Spleen (tissue), 11 donors: ENCODE measurements at regions not wholly inside any gene's neighbourhood (a gene's known extent, or its start where the extent isn't known, plus 50 kb on each side); places are given as distances from the start of the nearest gene placed in this dataset.

ENCODE experiments used
- DNase-seq: peaks from one replicate; pipeline ENCODE4 v3.0.0-alpha.2; 2020
- H3K27ac ChIP-seq, 8 donors: fragments of 200-600 bp; sonication (generic) in 7 of 8; 1 replicate in 4 of 8; 2 replicates in 4 of 8; pipeline versions ENCODE4 v1.5.0 to v1.8.0; 2016 to 2021; ENCODE audit warnings: inconsistent platforms in 4 of 8, mild to moderate bottlenecking in 4 of 8, moderate library complexity in 1 of 8
- H3K27me3 ChIP-seq, 7 donors: fragments of 200-600 bp; sonication (generic) in 6 of 7; replicated peaks in 1 of 7; 1 replicate in 4 of 7; 2 replicates in 3 of 7; pipeline versions ENCODE4 v1.5.0 to v1.8.0; 2016 to 2021; ENCODE audit warnings: inconsistent platforms in 3 of 7, mild to moderate bottlenecking in 1 of 7
- H3K36me3 ChIP-seq, 6 donors: fragments of 200-600 bp; sonication (generic) in 5 of 6; 1 replicate in 4 of 6; 2 replicates in 2 of 6; pipeline versions ENCODE4 v1.5.0 to v1.8.0; 2016 to 2021; ENCODE audit warnings: inconsistent platforms in 2 of 6
- H3K4me1 ChIP-seq, 6 donors: fragments of 200-600 bp; sonication (generic) in 5 of 6; 1 replicate in 3 of 6; 2 replicates in 3 of 6; pipeline versions ENCODE4 v1.5.0 to v1.8.0; 2016 to 2021; ENCODE audit warnings: inconsistent platforms in 3 of 6
- H3K4me3 ChIP-seq, 8 donors: fragments of 200-600 bp; sonication (generic) in 7 of 8; 1 replicate in 4 of 8; 2 replicates in 4 of 8; pipeline versions ENCODE4 v1.5.0 to v1.8.0; 2016 to 2021; ENCODE audit warnings: inconsistent platforms in 4 of 8, mild to moderate bottlenecking in 4 of 8, moderate library complexity in 2 of 8
- H3K9me3 ChIP-seq, 8 donors: fragments of 200-600 bp; sonication (generic) in 7 of 8; 1 replicate in 4 of 8; 2 replicates in 4 of 8; pipeline versions ENCODE4 v1.5.0 to v1.8.0; 2016 to 2021; ENCODE audit warnings: inconsistent platforms in 4 of 8
- CTCF ChIP-seq, 11 experiments: fragments of 200-600 bp in 7 of 11; fragments of 450-650 bp in 4 of 11; sonication (generic) in 4 of 11; IDR thresholded peaks in 8 of 11; conservative IDR thresholded peaks in 3 of 11; 1 replicate in 7 of 11; 2 replicates in 4 of 11; pipeline versions ENCODE4 v1.4.0 to v1.8.0; 2016 to 2021; ENCODE audit warnings: antibody characterized with exemption in 11 of 11, inconsistent platforms in 4 of 11, mild to moderate bottlenecking in 1 of 11
- POLR2A ChIP-seq, 3 donors: fragments of 450-650 bp; IDR thresholded peaks; one replicate each; pipeline ENCODE4 v1.5.1; 2017; ENCODE audit warnings: antibody characterized with exemption in 3 of 3, mild to moderate bottlenecking in 1 of 3
- POLR2AphosphoS5 ChIP-seq, 3 donors: sonication (generic); formaldehyde crosslinking; IDR thresholded peaks; one replicate each; pipeline ENCODE4 v1.5.1; 2017; ENCODE audit warnings: antibody characterized with exemption in 3 of 3
- WGBS, 5 donors: extraction: QIAGEN DNeasy Blood & Tissue Kit in 3 of 5; methylation state at CpG; one replicate each; pipeline versions ENCODE4 v1.1.5 to v1.1.7; 2013 to 2018; 5-methylcytosine and 5-hydroxymethylcytosine counted together
- intact Hi-C: fragments of 100-400 bp; cut with DNase I; formaldehyde crosslinking; loops from one replicate; pipeline ENCODE4 v1.15.0; 2023; ENCODE audit warnings: low total_unique reads
- donor health status: healthy with polysubstance abuse.
- donor health status: DM: no; HTN: no; CAD: no; lungs with moderate emphysema.
- donor health status: DM: no; HTN: no; CAD: no.
- donor health status: Bipolar disorder and iron deficiency.
- donor health status: healthy.
- donor health status: DM: no; HTN: no; CAD: no.
- donor health status: DM: yes; HTN: yes; CAD: no.

- no peaks in the 10 kb centered on the region for H3K9me3 ChIP-seq
- 84 to 100% (median 92%) methylated on average over 4 of the region's 4 CpGs for WGBS, 5 donors
- intact Hi-C loops, result no loop called here
Observed at GRCh38 chr14:98961191-98961590, 310.8 kb downstream of the BCL11B start.

GRCh38 chr14:98962118-98962517 is 309.9 kb downstream of the BCL11B start:
- 84 to 91% (median 86%) methylated on average over 12 of the region's 12 CpGs for WGBS, 5 donors
- intact Hi-C loops, result no loop called here
- no peaks in the 10 kb centered on the region for H3K27me3 ChIP-seq
- peaks cover 0 to 12% (median 0%) of the 10 kb centered on the region in 6 donors for H3K4me1 ChIP-seq
- no peak overlapping the region for H3K4me3 ChIP-seq
- TF ChIP-seq POLR2AphosphoS5 (IDR thresholded peaks at IDR 0.05), result no peak
- no peak for TF ChIP-seq POLR2A (IDR thresholded peaks at IDR 0.05)
- TF ChIP-seq CTCF (IDR thresholded peaks at IDR 0.05 in 8 of 11, conservative IDR thresholded peaks at IDR 0.05 in 3 of 11), result no peak
- DNase-seq, result no peak
- no peaks in the 10 kb centered on the region for H3K36me3 ChIP-seq
- H3K27ac ChIP-seq, result no peak overlapping the region
- no peaks in the 10 kb centered on the region for H3K9me3 ChIP-seq

More at GRCh38 chr14:98961191-98961590, 310.8 kb downstream of the BCL11B start:
- no peak for DNase-seq
- Histone ChIP-seq H3K4me1 (peaks cover 0 to 12% (median 0%) of the 10 kb centered on the region in 6 donors), H3K27ac (no peak overlapping the region), H3K36me3 (no peaks in the 10 kb centered on the region), H3K27me3 (no peaks in the 10 kb centered on the region), H3K4me3 (no peak overlapping the region)
- no peak for TF ChIP-seq CTCF (IDR thresholded peaks at IDR 0.05 in 8 of 11, conservative IDR thresholded peaks at IDR 0.05 in 3 of 11)
- no peak for TF ChIP-seq POLR2A (IDR thresholded peaks at IDR 0.05)
- TF ChIP-seq POLR2AphosphoS5 (IDR thresholded peaks at IDR 0.05), result no peak

GRCh38 chr14:98963610-98964009 is 308.4 kb downstream of the BCL11B start:
- TF ChIP-seq CTCF (IDR thresholded peaks at IDR 0.05 in 8 of 11, conservative IDR thresholded peaks at IDR 0.05 in 3 of 11), result no peak
- no peak for TF ChIP-seq POLR2A (IDR thresholded peaks at IDR 0.05)
- no peak for TF ChIP-seq POLR2AphosphoS5 (IDR thresholded peaks at IDR 0.05)
- Histone ChIP-seq H3K27ac (no peak overlapping the region), H3K4me1 (peaks cover 0 to 12% (median 0%) of the 10 kb centered on the region in 6 donors), H3K27me3 (no peaks in the 10 kb centered on the region), H3K36me3 (no peaks in the 10 kb centered on the region), H3K9me3 (no peaks in the 10 kb centered on the region), H3K4me3 (no peak overlapping the region)
- intact Hi-C loops, result no loop called here
- DNase-seq, result no peak
- 52 to 69% (median 64%) methylated on average over 2 of the region's 2 CpGs for WGBS, 5 donors

- Histone ChIP-seq H3K9me3 (no peaks in the 10 kb centered on the region), H3K4me1 (peaks cover 0 to 12% (median 0%) of the 10 kb centered on the region in 6 donors), H3K27me3 (no peaks in the 10 kb centered on the region), H3K36me3 (no peaks in the 10 kb centered on the region), H3K27ac (no peak overlapping the region), H3K4me3 (no peak overlapping the region)
- TF ChIP-seq POLR2A (IDR thresholded peaks at IDR 0.05) (no peak), CTCF (IDR thresholded peaks at IDR 0.05 in 8 of 11, conservative IDR thresholded peaks at IDR 0.05 in 3 of 11) (no peak)
- DNase-seq, result no peak
- 48 to 72% (median 59%) methylated on average over 2 to 7 of the region's 7 CpGs for WGBS, 5 donors
- intact Hi-C loops, result no loop called here
Observed at GRCh38 chr14:98964171-98964570, 307.8 kb downstream of the BCL11B start.
